Muscle layer of colon (tissue), 2 donors: ENCODE measurements at regions not wholly inside any gene's neighbourhood (a gene's known extent, or its start where the extent isn't known, plus 50 kb on each side); places are given as distances from the start of the nearest gene placed in this dataset.
"Not testable (repeated sequence)": the region's sequence is repeated elsewhere in the genome, so short reads cannot be mapped to it uniquely, and the experiment has no call there.

Source experiments
- H3K27ac ChIP-seq: one replicate; pipeline ENCODE4 v1.7.0; 2013; ENCODE audit warnings: low read depth, mild to moderate bottlenecking, low read length, moderate library complexity
- H3K27me3 ChIP-seq, 2 donors: one replicate each; pipeline ENCODE4 v1.7.0; 2013; ENCODE audit warnings: low read length in 2 of 2, mild to moderate bottlenecking in 2 of 2; ENCODE audit not compliant: insufficient read depth in 2 of 2, control insufficient read depth in 1 of 2
- H3K36me3 ChIP-seq: one replicate; pipeline ENCODE4 v1.7.0; 2013; ENCODE audit warnings: mild to moderate bottlenecking, low read length; ENCODE audit not compliant: insufficient read depth
- H3K4me1 ChIP-seq: one replicate; pipeline ENCODE4 v1.7.0; 2013; ENCODE audit warnings: mild to moderate bottlenecking, low read length; ENCODE audit not compliant: insufficient read depth
- H3K4me3 ChIP-seq, 2 donors: one replicate each; pipeline ENCODE4 v1.7.0; 2013; ENCODE audit warnings: low read length in 2 of 2, low read depth in 1 of 2, mild to moderate bottlenecking in 1 of 2, moderate library complexity in 1 of 2
- H3K9ac ChIP-seq: one replicate; pipeline ENCODE4 v1.7.0; 2013; ENCODE audit warnings: low read length
- H3K9me3 ChIP-seq: one replicate; pipeline ENCODE4 v1.7.0; 2013; ENCODE audit warnings: mild to moderate bottlenecking, low read length
- donor health status: abdominal sarcoma.
- donor health status: Adenocarcinoma of cecum.

- no peaks in the 10 kb centered on the region for H3K27me3 ChIP-seq
- no peak overlapping the region for H3K4me3 ChIP-seq
- no peaks in the 10 kb centered on the region for H3K36me3 ChIP-seq
- H3K9me3 ChIP-seq: no peaks in the 10 kb centered on the region
- H3K27ac ChIP-seq: no peak overlapping the region
- no peaks in the 10 kb centered on the region for H3K4me1 ChIP-seq
- H3K9ac ChIP-seq: no peak overlapping the region
These were observed 185.5 kb upstream of the TNFAIP3 start for GRCh38 chr6:137681445-137682009.

- not testable (repeated sequence) for H3K27me3 ChIP-seq, H3K4me3 ChIP-seq, H3K27ac ChIP-seq, H3K9me3 ChIP-seq, H3K36me3 ChIP-seq, H3K9ac ChIP-seq, H3K4me1 ChIP-seq
These were observed 184.4 kb upstream of the TNFAIP3 start for GRCh38 chr6:137682658-137683057.

GRCh38 chr6:137683916-137684315 is 183.1 kb upstream of the TNFAIP3 start:
- H3K27me3 ChIP-seq: no peaks in the 10 kb centered on the region
- no peaks in the 10 kb centered on the region for H3K4me1 ChIP-seq
- H3K9ac ChIP-seq: no peak overlapping the region
- no peak overlapping the region for H3K4me3 ChIP-seq
- no peak overlapping the region for H3K27ac ChIP-seq
- H3K36me3 ChIP-seq: no peaks in the 10 kb centered on the region
- no peaks in the 10 kb centered on the region for H3K9me3 ChIP-seq

- Histone ChIP-seq H3K36me3 (no peaks in the 10 kb centered on the region), H3K9me3 (no peaks in the 10 kb centered on the region), H3K4me1 (no peaks in the 10 kb centered on the region), H3K4me3 (no peak overlapping the region), H3K9ac (no peak overlapping the region), H3K27me3 (no peaks in the 10 kb centered on the region), H3K27ac (no peak overlapping the region)
These were observed 181.2 kb upstream of the TNFAIP3 start for GRCh38 chr6:137685798-137686375.

GRCh38 chr6:137687818-137688217 is 179.2 kb upstream of the TNFAIP3 start:
- Histone ChIP-seq H3K27ac (no peak overlapping the region), H3K4me1 (no peaks in the 10 kb centered on the region), H3K36me3 (no peaks in the 10 kb centered on the region), H3K9me3 (no peaks in the 10 kb centered on the region), H3K4me3 (no peak overlapping the region), H3K27me3 (no peaks in the 10 kb centered on the region), H3K9ac (no peak overlapping the region)

GRCh38 chr6:137688230-137688971 is 178.7 kb upstream of the TNFAIP3 start:
- no peak overlapping the region for H3K27ac ChIP-seq
- H3K36me3 ChIP-seq: no peaks in the 10 kb centered on the region
- H3K27me3 ChIP-seq: no peaks in the 10 kb centered on the region
- no peaks in the 10 kb centered on the region for H3K4me1 ChIP-seq
- H3K9ac ChIP-seq: no peak overlapping the region
- no peaks in the 10 kb centered on the region for H3K9me3 ChIP-seq
- H3K4me3 ChIP-seq: no peak overlapping the region

- Histone ChIP-seq H3K9me3 (no peaks in the 10 kb centered on the region), H3K4me1 (no peaks in the 10 kb centered on the region), H3K4me3 (no peak overlapping the region), H3K9ac (no peak overlapping the region), H3K36me3 (no peaks in the 10 kb centered on the region), H3K27me3 (no peaks in the 10 kb centered on the region), H3K27ac (no peak overlapping the region)
These were observed 177.7 kb upstream of the TNFAIP3 start for GRCh38 chr6:137689377-137689776.

GRCh38 chr6:137690034-137690433 is 177.0 kb upstream of the TNFAIP3 start:
- no peak overlapping the region for H3K27ac ChIP-seq
- no peak overlapping the region for H3K4me3 ChIP-seq
- no peaks in the 10 kb centered on the region for H3K36me3 ChIP-seq
- no peaks in the 10 kb centered on the region for H3K4me1 ChIP-seq
- no peaks in the 10 kb centered on the region for H3K27me3 ChIP-seq
- H3K9ac ChIP-seq: no peak overlapping the region
- no peaks in the 10 kb centered on the region for H3K9me3 ChIP-seq

- no peaks in the 10 kb centered on the region for H3K36me3 ChIP-seq
- no peaks in the 10 kb centered on the region for H3K27me3 ChIP-seq
- H3K27ac ChIP-seq: no peak overlapping the region
- no peak overlapping the region for H3K4me3 ChIP-seq
- H3K4me1 ChIP-seq: no peaks in the 10 kb centered on the region
- H3K9me3 ChIP-seq: no peaks in the 10 kb centered on the region
- H3K9ac ChIP-seq: no peak overlapping the region
These were observed 176.3 kb upstream of the TNFAIP3 start for GRCh38 chr6:137690721-137691120.

GRCh38 chr6:137692308-137692707 is 174.8 kb upstream of the TNFAIP3 start:
- H3K9me3 ChIP-seq: no peaks in the 10 kb centered on the region
- no peak overlapping the region for H3K9ac ChIP-seq
- H3K4me1 ChIP-seq: peaks cover 9% of the 10 kb centered on the region
- no peaks in the 10 kb centered on the region for H3K27me3 ChIP-seq
- H3K27ac ChIP-seq: no peak overlapping the region
- H3K4me3 ChIP-seq: no peak overlapping the region
- no peaks in the 10 kb centered on the region for H3K36me3 ChIP-seq

GRCh38 chr6:137692806-137693205 is 174.3 kb upstream of the TNFAIP3 start:
- no peaks in the 10 kb centered on the region for H3K27me3 ChIP-seq
- H3K27ac ChIP-seq: no peak overlapping the region

GRCh38 chr6:137693711-137694110 is 173.3 kb upstream of the TNFAIP3 start:
- H3K4me1 ChIP-seq: peaks cover 16% of the 10 kb centered on the region
- H3K36me3 ChIP-seq: no peaks in the 10 kb centered on the region
- no peak overlapping the region for H3K9ac ChIP-seq
- H3K4me3 ChIP-seq: no peak overlapping the region
- H3K27me3 ChIP-seq: no peaks in the 10 kb centered on the region
- H3K27ac ChIP-seq: no peak overlapping the region
- H3K9me3 ChIP-seq: no peaks in the 10 kb centered on the region

More at GRCh38 chr6:137692806-137693205, 174.3 kb upstream of the TNFAIP3 start:
- Histone ChIP-seq H3K4me3 (no peak overlapping the region), H3K4me1 (peaks cover 13% of the 10 kb centered on the region), H3K9me3 (no peaks in the 10 kb centered on the region), H3K9ac (no peak overlapping the region), H3K36me3 (no peaks in the 10 kb centered on the region)
